ENCODE measurements at regions not wholly inside any gene's neighbourhood (a gene's known extent, or its start where the extent isn't known, plus 50 kb on each side); places are given as distances from the start of the nearest gene placed in this dataset.
A peak's percentile ranks its signal among the peaks of the same experiment; 100 is the strongest.

GRCh38 chr10:69697006-69697405 lies 67.0 kb downstream of the FAM241B start:
- H3K27me3 ChIP-seq (ENCODE audit: insufficient read depth, low read length): peaks cover 34% of the 10 kb centered on the region
- no peak overlapping the region for H3K27ac ChIP-seq (ENCODE audit: low read depth, low read length)
- no peaks in the 10 kb centered on the region for H3K36me3 ChIP-seq (ENCODE audit: insufficient read depth, low read length)
- no peaks in the 10 kb centered on the region for H3K79me2 ChIP-seq (ENCODE audit: control insufficient read depth, insufficient read depth, low read length, unreplicated experiment)
- H3K4me1 ChIP-seq (ENCODE audit: control insufficient read depth, insufficient read depth, low read length, unreplicated experiment): no peaks in the 10 kb centered on the region
- no peak overlapping the region for H3K4me3 ChIP-seq (ENCODE audit: low read depth, low read length)
- no peak overlapping the region for H2AFZ ChIP-seq (ENCODE audit: low read length, unreplicated experiment)

GRCh38 chr10:69703256-69703655 lies 73.2 kb downstream of the FAM241B start:
- H2AFZ ChIP-seq (ENCODE audit: low read length, unreplicated experiment): no peak overlapping the region
- no peaks in the 10 kb centered on the region for H3K36me3 ChIP-seq (ENCODE audit: insufficient read depth, low read length)
- H3K27me3 ChIP-seq (ENCODE audit: insufficient read depth, low read length): peaks cover 46% of the 10 kb centered on the region
- no peaks in the 10 kb centered on the region for H3K79me2 ChIP-seq (ENCODE audit: control insufficient read depth, insufficient read depth, low read length, unreplicated experiment)
- peak overlapping the region; percentile 93 for H3K27ac ChIP-seq (ENCODE audit: low read depth, low read length)
- H3K4me3 ChIP-seq (ENCODE audit: low read depth, low read length): peak overlapping the region; percentile 9; the same call in 1 of the 2 replicates
- H3K4me1 ChIP-seq (ENCODE audit: control insufficient read depth, insufficient read depth, low read length, unreplicated experiment): peaks cover 12% of the 10 kb centered on the region

- peak overlapping the region; percentile 9; the same call in 1 of the 2 replicates for H3K4me3 ChIP-seq (ENCODE audit: low read depth, low read length)
- H2AFZ ChIP-seq (ENCODE audit: low read length, unreplicated experiment): no peak overlapping the region
- no peaks in the 10 kb centered on the region for H3K36me3 ChIP-seq (ENCODE audit: insufficient read depth, low read length)
- peaks cover 12% of the 10 kb centered on the region for H3K4me1 ChIP-seq (ENCODE audit: control insufficient read depth, insufficient read depth, low read length, unreplicated experiment)
- H3K27ac ChIP-seq (ENCODE audit: low read depth, low read length): peak overlapping the region; percentile 93
- peaks cover 53% of the 10 kb centered on the region for H3K27me3 ChIP-seq (ENCODE audit: insufficient read depth, low read length)
- no peaks in the 10 kb centered on the region for H3K79me2 ChIP-seq (ENCODE audit: control insufficient read depth, insufficient read depth, low read length, unreplicated experiment)
Observed at GRCh38 chr10:69703766-69704630, 74.0 kb downstream of the FAM241B start.

GRCh38 chr10:69709366-69709941 lies 79.4 kb downstream of the FAM241B start:
- no peaks in the 10 kb centered on the region for H3K4me1 ChIP-seq (ENCODE audit: control insufficient read depth, insufficient read depth, low read length, unreplicated experiment)
- H3K27ac ChIP-seq (ENCODE audit: low read depth, low read length): no peak overlapping the region
- H3K4me3 ChIP-seq (ENCODE audit: low read depth, low read length): no peak overlapping the region
- H3K36me3 ChIP-seq (ENCODE audit: insufficient read depth, low read length): no peaks in the 10 kb centered on the region
- H3K27me3 ChIP-seq (ENCODE audit: insufficient read depth, low read length): peaks cover 55% of the 10 kb centered on the region
- H3K79me2 ChIP-seq (ENCODE audit: control insufficient read depth, insufficient read depth, low read length, unreplicated experiment): no peaks in the 10 kb centered on the region
- no peak overlapping the region for H2AFZ ChIP-seq (ENCODE audit: low read length, unreplicated experiment)

GRCh38 chr10:69710008-69710888 lies 80.2 kb downstream of the FAM241B start:
- peaks cover 55% of the 10 kb centered on the region for H3K27me3 ChIP-seq (ENCODE audit: insufficient read depth, low read length)
- no peak overlapping the region for H3K4me3 ChIP-seq (ENCODE audit: low read depth, low read length)
- H3K79me2 ChIP-seq (ENCODE audit: control insufficient read depth, insufficient read depth, low read length, unreplicated experiment): no peaks in the 10 kb centered on the region
- no peak overlapping the region for H3K27ac ChIP-seq (ENCODE audit: low read depth, low read length)
- H3K36me3 ChIP-seq (ENCODE audit: insufficient read depth, low read length): no peaks in the 10 kb centered on the region
- H2AFZ ChIP-seq (ENCODE audit: low read length, unreplicated experiment): no peak overlapping the region
- H3K4me1 ChIP-seq (ENCODE audit: control insufficient read depth, insufficient read depth, low read length, unreplicated experiment): peaks cover 3% of the 10 kb centered on the region

- Histone ChIP-seq H3K27me3 (ENCODE audit: insufficient read depth, low read length) (peaks cover 40% of the 10 kb centered on the region), H2AFZ (ENCODE audit: low read length, unreplicated experiment) (no peak overlapping the region), H3K4me3 (ENCODE audit: low read depth, low read length) (no peak overlapping the region), H3K79me2 (ENCODE audit: control insufficient read depth, insufficient read depth, low read length, unreplicated experiment) (no peaks in the 10 kb centered on the region), H3K36me3 (ENCODE audit: insufficient read depth, low read length) (no peaks in the 10 kb centered on the region), H3K4me1 (ENCODE audit: control insufficient read depth, insufficient read depth, low read length, unreplicated experiment) (peaks cover 14% of the 10 kb centered on the region), H3K27ac (ENCODE audit: low read depth, low read length) (no peak overlapping the region)
Observed at GRCh38 chr10:69712342-69712741, 82.3 kb downstream of the FAM241B start.

GRCh38 chr10:69714572-69714971 lies 84.5 kb downstream of the FAM241B start:
- Histone ChIP-seq H3K4me3 (ENCODE audit: low read depth, low read length) (no peak overlapping the region), H2AFZ (ENCODE audit: low read length, unreplicated experiment) (no peak overlapping the region), H3K79me2 (ENCODE audit: control insufficient read depth, insufficient read depth, low read length, unreplicated experiment) (no peaks in the 10 kb centered on the region), H3K27me3 (ENCODE audit: insufficient read depth, low read length) (peaks cover 18% of the 10 kb centered on the region), H3K4me1 (ENCODE audit: control insufficient read depth, insufficient read depth, low read length, unreplicated experiment) (peaks cover 14% of the 10 kb centered on the region), H3K36me3 (ENCODE audit: insufficient read depth, low read length) (no peaks in the 10 kb centered on the region), H3K27ac (ENCODE audit: low read depth, low read length) (no peak overlapping the region)

- Histone ChIP-seq H3K36me3 (ENCODE audit: insufficient read depth, low read length) (no peaks in the 10 kb centered on the region), H3K27me3 (ENCODE audit: insufficient read depth, low read length) (peaks cover 11% of the 10 kb centered on the region), H2AFZ (ENCODE audit: low read length, unreplicated experiment) (no peak overlapping the region), H3K79me2 (ENCODE audit: control insufficient read depth, insufficient read depth, low read length, unreplicated experiment) (no peaks in the 10 kb centered on the region), H3K4me3 (ENCODE audit: low read depth, low read length) (no peak overlapping the region), H3K4me1 (ENCODE audit: control insufficient read depth, insufficient read depth, low read length, unreplicated experiment) (peaks cover 14% of the 10 kb centered on the region), H3K27ac (ENCODE audit: low read depth, low read length) (peak overlapping the region; percentile 43; the same call in 1 of the 2 replicates)
Observed at GRCh38 chr10:69715156-69715898, 85.3 kb downstream of the FAM241B start.

GRCh38 chr10:69715899-69716606 lies 85.7 kb upstream of the COL13A1 start:
- Histone ChIP-seq H3K27ac (ENCODE audit: low read depth, low read length) (peak overlapping the region; percentile 10; the same call in 1 of the 2 replicates), H3K4me1 (ENCODE audit: control insufficient read depth, insufficient read depth, low read length, unreplicated experiment) (peaks cover 14% of the 10 kb centered on the region), H3K4me3 (ENCODE audit: low read depth, low read length) (no peak overlapping the region), H3K36me3 (ENCODE audit: insufficient read depth, low read length) (no peaks in the 10 kb centered on the region), H3K27me3 (ENCODE audit: insufficient read depth, low read length) (peaks cover 4% of the 10 kb centered on the region; the same call in 1 of the 2 replicates), H3K79me2 (ENCODE audit: control insufficient read depth, insufficient read depth, low read length, unreplicated experiment) (no peaks in the 10 kb centered on the region), H2AFZ (ENCODE audit: low read length, unreplicated experiment) (no peak overlapping the region)

Measured in ACC112 (cell line).